Natural killer cell (primary cell): ENCODE measurements at regions not wholly inside any gene's neighbourhood (a gene's known extent, or its start where the extent isn't known, plus 50 kb on each side); places are given as distances from the start of the nearest gene placed in this dataset.

Experiments
- ATAC-seq, 3 donors: fragments of 150-1000 bp in 2 of 3; fragments of 200-7000 bp in 1 of 3; cut with Tn5 transposase; 1 replicate in 1 of 3; 2 replicates in 2 of 3; pipeline ENCODE4 v1.10.0; 2021; ENCODE audit warnings: mild to moderate bottlenecking in 2 of 3, moderate library complexity in 2 of 3
- DNase-seq, 2 donors: peaks; one replicate each; pipeline versions ENCODE4 v3.0.0 to v3.0.0-alpha.2; 2013 to 2021; ENCODE audit warnings: mixed read lengths in 1 of 2
- H3K27ac ChIP-seq: one replicate; pipeline ENCODE4 v1.5.1; 2013; ENCODE audit warnings: mild to moderate bottlenecking, low read length
- H3K27me3 ChIP-seq: one replicate; pipeline ENCODE4 v1.6.1; 2013; ENCODE audit warnings: low read length; ENCODE audit not compliant: control insufficient read depth, insufficient read depth
- H3K36me3 ChIP-seq: one replicate; pipeline ENCODE4 v1.6.1; 2013; ENCODE audit warnings: low read length; ENCODE audit not compliant: control insufficient read depth, insufficient read depth
- H3K4me1 ChIP-seq: one replicate; pipeline ENCODE4 v1.6.1; 2013; ENCODE audit warnings: low read length; ENCODE audit not compliant: control insufficient read depth, insufficient read depth
- H3K4me3 ChIP-seq: one replicate; pipeline ENCODE4 v1.5.1; 2013; ENCODE audit warnings: low read length
- H3K9me3 ChIP-seq: one replicate; pipeline ENCODE4 v1.6.1; 2013; ENCODE audit warnings: low read length; ENCODE audit not compliant: control insufficient read depth, insufficient read depth
- H3K27ac Mint-ChIP-seq, 2 donors: one replicate each; pipeline ENCODE4 v1.8.0; 2022; ENCODE audit warnings: mild to moderate bottlenecking in 2 of 2, mixed read lengths in 2 of 2, moderate library complexity in 1 of 2
- H3K27me3 Mint-ChIP-seq, 2 donors: one replicate each; pipeline ENCODE4 v1.8.0; 2022; ENCODE audit warnings: low read depth in 2 of 2, mixed read lengths in 2 of 2
- H3K36me3 Mint-ChIP-seq: one replicate; pipeline ENCODE4 v1.8.0; 2022; ENCODE audit warnings: mixed read lengths
- H3K4me1 Mint-ChIP-seq, 2 donors: one replicate each; pipeline ENCODE4 v1.8.0; 2022; ENCODE audit warnings: mixed read lengths in 2 of 2
- H3K4me3 Mint-ChIP-seq: one replicate; pipeline ENCODE4 v1.8.0; 2022; ENCODE audit warnings: mild to moderate bottlenecking, moderate library complexity, mixed read lengths
- H3K9me3 Mint-ChIP-seq, 2 donors: one replicate each; pipeline ENCODE4 v1.8.0; 2022; ENCODE audit warnings: mixed read lengths in 2 of 2
- WGBS: methylation state at CpG from one replicate; pipeline ENCODE4 v1.1.7; 2013; ENCODE audit warnings: missing lambda C conversion rate; ENCODE audit not compliant: insufficient coverage; 5-methylcytosine and 5-hydroxymethylcytosine counted together
- intact Hi-C: fragments of 100-400 bp; cut with micrococcal nuclease; formaldehyde crosslinking; loops from one replicate; pipeline ENCODE4 v1.14.2; 2022
- TF ChIP-seq, protein P1 (sequence below): fragments of 200-600 bp; IDR thresholded peaks from one replicate; pipeline ENCODE4 v1.8.0; 2022; ENCODE audit warnings: antibody characterized with exemption

DNA sequence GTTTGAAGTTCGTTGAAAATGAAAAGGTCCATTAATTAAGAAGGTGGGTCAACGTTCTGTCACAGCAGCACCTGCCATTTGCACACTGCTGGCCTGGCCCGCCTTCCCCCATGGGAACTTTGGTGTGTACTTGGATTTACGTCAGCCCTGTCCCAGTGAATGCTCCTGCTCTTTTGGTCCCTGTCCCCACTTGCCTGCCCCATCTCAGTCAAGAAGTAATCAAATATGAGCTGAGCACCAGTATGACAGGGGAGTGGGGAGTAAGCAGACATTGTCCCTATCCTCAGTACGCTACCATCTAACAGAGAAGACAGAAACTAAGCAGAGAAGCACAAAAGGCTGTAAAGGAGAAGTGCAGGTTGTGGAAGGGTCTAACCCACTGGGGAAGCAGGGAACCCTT is 65.1 kb downstream of the SLC4A3 start:
- H3K27ac ChIP-seq: no peak overlapping the region
- TF ChIP-seq, protein P1, sequence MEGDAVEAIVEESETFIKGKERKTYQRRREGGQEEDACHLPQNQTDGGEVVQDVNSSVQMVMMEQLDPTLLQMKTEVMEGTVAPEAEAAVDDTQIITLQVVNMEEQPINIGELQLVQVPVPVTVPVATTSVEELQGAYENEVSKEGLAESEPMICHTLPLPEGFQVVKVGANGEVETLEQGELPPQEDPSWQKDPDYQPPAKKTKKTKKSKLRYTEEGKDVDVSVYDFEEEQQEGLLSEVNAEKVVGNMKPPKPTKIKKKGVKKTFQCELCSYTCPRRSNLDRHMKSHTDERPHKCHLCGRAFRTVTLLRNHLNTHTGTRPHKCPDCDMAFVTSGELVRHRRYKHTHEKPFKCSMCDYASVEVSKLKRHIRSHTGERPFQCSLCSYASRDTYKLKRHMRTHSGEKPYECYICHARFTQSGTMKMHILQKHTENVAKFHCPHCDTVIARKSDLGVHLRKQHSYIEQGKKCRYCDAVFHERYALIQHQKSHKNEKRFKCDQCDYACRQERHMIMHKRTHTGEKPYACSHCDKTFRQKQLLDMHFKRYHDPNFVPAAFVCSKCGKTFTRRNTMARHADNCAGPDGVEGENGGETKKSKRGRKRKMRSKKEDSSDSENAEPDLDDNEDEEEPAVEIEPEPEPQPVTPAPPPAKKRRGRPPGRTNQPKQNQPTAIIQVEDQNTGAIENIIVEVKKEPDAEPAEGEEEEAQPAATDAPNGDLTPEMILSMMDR: no peak
- no peak overlapping the region for H3K4me3 Mint-ChIP-seq
- H3K27ac Mint-ChIP-seq: no peak overlapping the region
- no peak for DNase-seq
- H3K4me1 ChIP-seq: no peaks in the 10 kb centered on the region
- H3K27me3 Mint-ChIP-seq: peaks cover 20 to 45% of the 10 kb centered on the region in 2 donors
- no peaks in the 10 kb centered on the region for H3K9me3 ChIP-seq
- ATAC-seq: no peak
- 64% methylated on average over 4 of the region's 5 CpGs for WGBS
- no peaks in the 10 kb centered on the region for H3K9me3 Mint-ChIP-seq
- no peaks in the 10 kb centered on the region for H3K36me3 ChIP-seq
- H3K4me3 ChIP-seq: no peak overlapping the region
- H3K4me1 Mint-ChIP-seq: no peaks in the 10 kb centered on the region
- H3K36me3 Mint-ChIP-seq: no peaks in the 10 kb centered on the region
- H3K27me3 ChIP-seq: peaks cover 3% of the 10 kb centered on the region
- intact Hi-C loops: no loop called here

DNA sequence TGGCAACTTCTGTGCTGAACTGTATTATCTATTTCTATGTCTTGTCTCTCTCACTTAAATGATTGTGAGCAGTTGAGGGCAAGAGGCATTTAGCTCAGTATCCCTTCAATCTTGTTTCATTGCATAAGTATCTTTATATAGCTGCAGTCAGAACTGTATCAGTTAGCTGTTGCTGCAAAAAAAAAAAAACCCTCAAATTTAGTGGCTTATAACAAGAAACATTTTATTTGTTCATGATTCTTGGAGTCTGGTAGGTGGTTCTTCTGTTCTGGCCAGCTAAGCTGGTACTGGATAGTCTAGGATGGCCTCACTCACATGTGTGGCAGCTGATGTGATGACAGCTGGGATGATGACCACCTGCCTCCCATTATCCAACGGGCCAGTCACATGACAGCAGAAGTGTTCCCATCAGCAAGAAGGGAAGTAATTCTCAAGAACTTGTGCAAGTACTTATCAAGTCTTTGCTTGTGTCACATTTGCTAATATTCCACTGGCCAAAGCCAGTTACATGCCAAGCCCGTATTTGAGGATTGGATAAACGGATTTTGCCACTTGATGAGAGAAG is 67.8 kb downstream of the SLC4A3 start:
- no peak for ATAC-seq
- H3K27ac ChIP-seq: no peak overlapping the region
- DNase-seq: no peak
- intact Hi-C loops: no loop called here
- no peak overlapping the region for H3K27ac Mint-ChIP-seq
- no peak overlapping the region for H3K4me3 ChIP-seq
- no peaks in the 10 kb centered on the region for H3K4me1 ChIP-seq
- H3K4me3 Mint-ChIP-seq: no peak overlapping the region
- no peaks in the 10 kb centered on the region for H3K9me3 ChIP-seq
- no peaks in the 10 kb centered on the region for H3K9me3 Mint-ChIP-seq
- H3K27me3 ChIP-seq: peaks cover 3% of the 10 kb centered on the region
- 39% methylated on average over 3 of the region's 3 CpGs for WGBS
- H3K36me3 ChIP-seq: no peaks in the 10 kb centered on the region
- H3K4me1 Mint-ChIP-seq: no peaks in the 10 kb centered on the region
- TF ChIP-seq, protein P1: no peak
- peaks cover 22 to 67% of the 10 kb centered on the region in 2 donors for H3K27me3 Mint-ChIP-seq
- no peaks in the 10 kb centered on the region for H3K36me3 Mint-ChIP-seq

DNA sequence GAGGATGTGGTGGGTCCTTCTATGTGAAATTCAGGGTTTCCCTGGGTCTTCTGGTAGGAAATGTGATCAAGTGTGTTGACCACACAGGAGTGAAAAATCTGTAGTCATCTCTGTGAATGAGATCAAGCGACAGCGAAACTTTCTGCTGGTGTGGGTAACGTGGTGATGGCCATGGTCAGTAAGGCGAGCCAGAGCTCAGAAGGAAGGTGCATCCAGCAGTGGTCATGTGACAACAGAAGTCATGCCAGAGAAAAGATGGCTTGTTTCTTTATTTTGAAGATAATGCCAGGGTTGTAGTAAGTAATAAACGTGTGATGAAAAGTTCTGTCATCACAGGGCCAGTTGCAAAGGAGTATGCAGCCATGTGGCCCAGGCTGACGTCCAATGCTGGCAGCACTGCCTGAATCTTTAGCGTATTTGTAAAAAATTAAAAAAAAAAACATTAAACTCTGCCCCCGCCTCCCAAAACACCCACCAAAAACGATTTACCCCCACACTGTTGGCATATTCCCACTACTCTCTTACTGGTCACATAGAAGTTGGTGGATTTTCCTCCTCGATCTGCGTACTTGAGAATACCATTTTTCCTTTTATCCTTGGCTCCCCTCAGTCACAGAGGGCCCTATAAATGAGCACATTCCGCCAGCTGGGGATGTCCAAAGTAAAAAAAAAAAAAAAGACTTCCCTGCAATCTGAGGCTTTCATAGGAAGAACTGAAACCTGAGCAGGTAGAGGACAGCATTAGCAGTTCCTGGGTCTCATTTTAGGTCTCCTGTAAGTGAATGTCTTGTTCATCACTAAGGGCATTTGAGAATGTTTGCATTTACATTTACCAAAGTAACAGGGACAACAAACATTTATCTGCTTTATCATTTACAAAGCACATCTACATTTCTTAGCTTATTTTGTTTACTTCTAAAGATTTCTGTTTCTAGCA is 70.6 kb downstream of the SLC4A3 start:
- 73% methylated on average over 12 of the region's 12 CpGs for WGBS
- H3K4me3 ChIP-seq: no peak overlapping the region
- H3K27ac Mint-ChIP-seq: no peak overlapping the region
- H3K4me1 Mint-ChIP-seq: no peaks in the 10 kb centered on the region
- peaks cover 16 to 70% of the 10 kb centered on the region in 2 donors for H3K27me3 Mint-ChIP-seq
- peaks cover 3% of the 10 kb centered on the region for H3K27me3 ChIP-seq
- no peaks in the 10 kb centered on the region for H3K9me3 Mint-ChIP-seq
- no peaks in the 10 kb centered on the region for H3K4me1 ChIP-seq
- intact Hi-C loops: no loop called here
- no peaks in the 10 kb centered on the region for H3K36me3 ChIP-seq
- DNase-seq (no peak), ATAC-seq (no peak)
- H3K9me3 ChIP-seq: no peaks in the 10 kb centered on the region
- TF ChIP-seq, protein P1: no peak
- H3K27ac ChIP-seq: no peak overlapping the region
- H3K4me3 Mint-ChIP-seq: no peak overlapping the region
- H3K36me3 Mint-ChIP-seq: no peaks in the 10 kb centered on the region
